Gastrocnemius medialis (tissue), 4 donors: ENCODE measurements at regions not wholly inside any gene's neighbourhood (a gene's known extent, or its start where the extent isn't known, plus 50 kb on each side); places are given as distances from the start of the nearest gene placed in this dataset.

Source experiments
- POLR2A ChIP-seq, 2 donors: fragments of 450-650 bp; IDR thresholded peaks; one replicate each; pipeline ENCODE4 v1.6.1; 2017; ENCODE audit warnings: antibody characterized with exemption in 2 of 2, mild to moderate bottlenecking in 2 of 2, moderate library complexity in 2 of 2
- TF ChIP-seq, protein P1 (sequence below), 5 experiments: fragments of 450-650 bp in 3 of 5; fragments of 200-600 bp in 2 of 5; sonication (generic) in 2 of 5; IDR thresholded peaks in 4 of 5; conservative IDR thresholded peaks in 1 of 5; 1 replicate in 4 of 5; 2 replicates in 1 of 5; pipeline ENCODE4 v1.5.1; 2016 to 2019; ENCODE audit warnings: antibody characterized with exemption in 5 of 5, mild to moderate bottlenecking in 3 of 5, moderate library complexity in 3 of 5

DNA sequence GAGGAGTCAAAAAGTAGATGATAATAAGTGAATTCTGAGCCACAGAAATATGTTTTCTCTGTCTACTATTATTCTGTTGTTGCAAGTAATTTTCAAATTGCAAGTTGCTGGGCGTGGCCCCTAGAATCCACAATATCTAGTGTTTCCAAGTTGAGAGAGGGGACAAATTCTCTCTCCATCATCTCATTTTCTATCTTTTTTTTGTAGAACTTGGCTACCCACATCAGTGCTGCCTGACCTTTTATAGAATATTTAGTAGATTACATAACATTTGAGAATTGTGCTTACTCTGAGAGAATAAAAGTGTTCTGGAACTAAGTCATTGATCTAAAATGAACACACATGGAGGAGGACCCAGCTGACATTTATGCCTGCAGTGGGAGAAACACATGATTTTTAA is 110.9 kb upstream of the CSNK1A1L start:
- TF ChIP-seq, protein P1, sequence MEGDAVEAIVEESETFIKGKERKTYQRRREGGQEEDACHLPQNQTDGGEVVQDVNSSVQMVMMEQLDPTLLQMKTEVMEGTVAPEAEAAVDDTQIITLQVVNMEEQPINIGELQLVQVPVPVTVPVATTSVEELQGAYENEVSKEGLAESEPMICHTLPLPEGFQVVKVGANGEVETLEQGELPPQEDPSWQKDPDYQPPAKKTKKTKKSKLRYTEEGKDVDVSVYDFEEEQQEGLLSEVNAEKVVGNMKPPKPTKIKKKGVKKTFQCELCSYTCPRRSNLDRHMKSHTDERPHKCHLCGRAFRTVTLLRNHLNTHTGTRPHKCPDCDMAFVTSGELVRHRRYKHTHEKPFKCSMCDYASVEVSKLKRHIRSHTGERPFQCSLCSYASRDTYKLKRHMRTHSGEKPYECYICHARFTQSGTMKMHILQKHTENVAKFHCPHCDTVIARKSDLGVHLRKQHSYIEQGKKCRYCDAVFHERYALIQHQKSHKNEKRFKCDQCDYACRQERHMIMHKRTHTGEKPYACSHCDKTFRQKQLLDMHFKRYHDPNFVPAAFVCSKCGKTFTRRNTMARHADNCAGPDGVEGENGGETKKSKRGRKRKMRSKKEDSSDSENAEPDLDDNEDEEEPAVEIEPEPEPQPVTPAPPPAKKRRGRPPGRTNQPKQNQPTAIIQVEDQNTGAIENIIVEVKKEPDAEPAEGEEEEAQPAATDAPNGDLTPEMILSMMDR (IDR thresholded peaks at IDR 0.05 in 4 of 5, conservative IDR thresholded peaks at IDR 0.05 in 1 of 5): no peak
- no peak for TF ChIP-seq POLR2A (IDR thresholded peaks at IDR 0.05)
